Stromal cell of bone marrow (primary cell): ENCODE measurements at regions not wholly inside any gene's neighbourhood (a gene's known extent, or its start where the extent isn't known, plus 50 kb on each side); places are given as distances from the start of the nearest gene placed in this dataset.
"Not testable (repeated sequence)": the region's sequence is repeated elsewhere in the genome, so short reads cannot be mapped to it uniquely, and the experiment has no call there.

Source experiments
- DNase-seq: peaks from one replicate; pipeline ENCODE4 v3.0.0-alpha.2; 2012; ENCODE audit warnings: low read depth

DNA sequence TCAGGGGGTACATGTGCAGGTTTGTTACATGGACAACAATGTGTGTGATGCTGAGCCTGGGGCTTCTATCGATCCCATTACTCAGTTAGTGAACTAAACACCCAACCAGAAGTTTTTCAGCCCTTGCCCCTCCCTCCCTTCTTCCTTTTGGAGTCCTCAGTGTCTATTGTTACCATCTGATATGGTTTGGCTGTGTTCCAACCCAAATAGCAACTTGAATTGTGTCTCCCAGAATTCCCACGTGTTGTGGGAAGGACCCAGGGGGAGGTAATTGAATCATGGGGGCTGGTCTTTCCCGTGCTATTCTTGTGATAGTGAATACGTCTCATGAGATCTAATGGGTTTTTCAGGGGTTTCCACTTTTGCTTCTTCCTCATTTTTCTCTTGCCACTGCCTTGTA lies 186.3 kb downstream of the AEBP2 start:
- not testable (repeated sequence) for DNase-seq

DNA sequence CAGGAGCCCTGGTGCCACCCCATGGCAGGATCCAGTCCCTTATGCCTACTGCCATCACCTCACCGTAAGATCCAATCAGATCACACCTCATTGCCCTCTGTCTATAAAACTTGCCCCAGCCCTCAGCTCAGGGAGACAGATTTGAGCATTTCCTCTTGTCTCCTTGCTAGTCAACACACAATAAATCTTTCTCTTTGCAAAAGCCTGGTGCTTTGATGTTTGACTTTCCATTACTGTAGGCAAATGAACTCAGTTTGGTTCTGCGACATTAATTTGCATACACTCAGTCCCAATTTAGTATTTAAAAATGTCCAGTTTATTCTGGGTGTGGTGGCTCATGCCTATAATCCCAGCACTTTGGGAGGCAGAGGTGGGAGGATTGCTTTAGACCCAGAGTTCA lies 188.4 kb downstream of the AEBP2 start:
- no peak for DNase-seq

DNA sequence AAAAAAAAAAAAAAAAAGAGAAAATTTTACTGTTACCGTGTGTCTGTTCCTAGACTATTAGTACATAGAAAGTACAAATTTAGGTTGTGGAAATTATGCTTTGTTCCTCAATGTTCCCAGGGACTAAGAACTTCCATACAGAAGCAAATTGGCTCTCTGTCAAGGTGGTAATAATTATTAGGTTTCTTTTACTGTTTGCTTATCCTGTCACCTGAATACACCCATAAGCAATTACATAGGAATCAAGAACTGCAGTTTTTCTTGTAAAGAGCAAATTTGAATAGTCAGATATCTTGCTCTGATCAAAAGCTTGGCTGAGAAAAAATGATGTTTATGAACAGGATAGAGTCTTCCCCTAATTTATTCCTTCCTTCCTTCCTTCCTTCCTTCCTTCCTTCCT lies 191.2 kb downstream of the AEBP2 start:
- DNase-seq: no peak

DNA sequence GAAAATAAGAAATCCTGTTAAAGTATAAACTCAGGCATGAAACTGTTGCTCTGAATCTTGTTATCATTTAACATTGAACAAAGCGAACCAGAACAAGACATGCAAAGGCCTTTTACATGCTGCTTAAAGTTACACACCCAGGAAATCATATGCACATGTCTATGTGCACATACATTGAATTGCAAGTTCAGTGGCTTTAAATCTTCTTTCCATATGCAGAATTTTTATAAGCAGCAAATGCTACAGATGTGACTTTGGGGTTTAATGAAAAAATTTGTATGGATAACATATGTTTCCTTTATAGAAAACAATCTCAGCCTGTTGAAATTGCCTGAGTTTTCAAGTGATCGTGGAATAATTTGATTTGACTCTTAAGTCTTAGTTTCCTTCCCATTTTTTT lies 193.9 kb downstream of the AEBP2 start:
- no peak for DNase-seq

DNA sequence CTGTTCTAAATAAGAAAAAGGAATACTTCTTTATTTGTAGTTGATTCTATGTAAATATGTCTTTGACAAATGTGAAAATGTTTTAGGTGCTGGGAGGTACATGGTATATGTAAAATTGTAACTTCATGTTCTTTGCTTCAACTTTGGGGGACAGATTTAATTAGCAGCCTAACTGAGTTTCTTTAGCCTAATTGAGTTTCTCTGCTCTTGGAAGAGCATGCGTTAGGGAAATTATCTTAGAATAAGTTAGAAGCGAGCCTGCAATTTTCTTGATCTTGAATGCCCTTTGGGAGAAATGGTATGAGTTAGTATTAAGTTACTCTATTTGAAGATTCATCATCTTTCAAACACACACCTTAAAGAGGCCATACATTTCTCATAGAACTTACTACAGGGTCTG lies 194.3 kb downstream of the AEBP2 start:
- no peak for DNase-seq

DNA sequence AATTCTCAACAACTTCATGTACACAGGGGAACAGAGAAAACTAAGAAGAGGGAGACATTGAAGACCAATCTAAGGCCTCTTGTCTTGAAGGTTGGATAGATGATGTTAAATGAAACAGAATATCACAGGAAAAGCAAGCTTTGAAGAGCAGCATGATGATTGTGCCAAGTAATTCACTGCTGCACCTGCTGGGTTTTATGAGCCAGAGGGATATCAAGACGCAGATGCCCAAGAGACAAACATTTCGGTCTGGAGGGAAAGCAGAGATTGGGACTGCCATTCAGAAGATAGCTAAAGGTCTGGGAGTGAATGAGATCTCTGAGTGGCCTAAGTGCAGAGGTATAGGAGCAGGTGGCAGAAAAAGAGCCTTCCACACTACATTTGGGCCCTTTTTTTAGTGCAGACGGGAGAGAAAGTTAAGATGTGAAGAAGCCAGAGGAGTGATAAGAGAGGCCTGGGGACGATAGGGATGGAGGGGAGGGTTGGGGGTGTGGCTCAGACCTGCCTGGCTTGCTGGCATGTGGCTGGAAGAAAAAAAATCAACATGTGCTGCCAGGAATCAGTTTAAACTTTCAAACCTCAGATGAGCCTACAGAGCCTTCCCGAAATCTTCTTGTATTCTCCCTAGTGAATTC lies 200.6 kb downstream of the AEBP2 start:
- no peak for DNase-seq

DNA sequence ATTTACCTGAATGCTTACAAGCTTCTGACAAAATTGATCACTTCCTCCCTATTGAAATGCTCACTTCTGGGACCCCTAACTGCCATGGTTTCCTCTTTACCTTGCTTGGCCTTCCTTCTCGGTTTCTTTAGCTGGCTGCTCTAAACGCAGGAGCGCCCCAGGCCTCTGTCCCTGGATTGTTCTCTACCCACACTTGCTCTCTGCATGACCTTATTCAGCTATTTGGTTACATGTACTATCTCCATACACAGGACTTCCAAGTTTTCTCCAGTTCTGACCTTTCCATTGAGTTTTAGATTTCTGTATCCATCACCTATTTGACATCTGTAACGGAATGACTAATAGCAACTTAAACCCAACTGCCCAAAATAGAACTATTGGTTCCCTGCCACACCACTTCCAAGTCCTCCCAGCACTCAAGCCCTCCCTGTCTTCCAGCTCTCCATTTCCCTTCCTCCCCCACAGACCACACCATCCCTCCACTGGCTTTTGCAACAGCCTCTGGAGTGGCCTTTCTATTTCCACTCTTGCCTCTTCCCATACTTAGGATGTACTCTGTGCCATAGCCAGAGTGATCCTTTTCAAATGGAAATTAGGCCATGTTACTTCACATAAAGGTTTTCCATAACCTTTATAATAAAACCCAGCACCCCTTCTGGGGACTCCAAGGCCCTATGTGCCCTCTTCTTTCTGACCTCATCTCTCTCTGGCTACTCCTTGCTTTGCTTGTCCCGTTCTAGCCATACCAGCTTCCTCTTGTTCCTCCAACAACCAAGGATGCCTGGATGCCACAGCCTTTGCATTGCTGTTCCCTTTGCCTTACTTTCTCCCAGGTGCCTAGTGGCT lies 202.2 kb downstream of the AEBP2 start:
- DNase-seq: peak; percentile 43

DNA sequence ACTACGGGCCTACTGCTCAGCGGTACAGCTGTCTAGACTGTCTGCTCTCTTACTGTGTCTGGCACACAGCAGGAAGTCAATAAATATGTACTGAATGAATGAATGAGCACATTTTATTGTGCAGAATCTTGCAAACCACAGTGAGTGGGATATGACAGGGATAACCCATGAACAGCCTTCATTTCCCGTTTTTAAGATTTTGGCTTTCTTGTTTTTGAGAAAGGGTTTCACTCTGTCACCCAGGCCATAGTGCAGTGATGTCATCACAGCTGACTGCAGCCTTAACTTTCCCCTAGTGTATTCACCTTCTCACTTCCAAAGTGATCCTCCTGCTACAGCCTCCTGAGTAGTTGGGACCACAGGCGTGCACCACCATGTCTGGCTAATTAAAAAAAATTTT lies 203.1 kb downstream of the AEBP2 start:
- DNase-seq: no peak

DNA sequence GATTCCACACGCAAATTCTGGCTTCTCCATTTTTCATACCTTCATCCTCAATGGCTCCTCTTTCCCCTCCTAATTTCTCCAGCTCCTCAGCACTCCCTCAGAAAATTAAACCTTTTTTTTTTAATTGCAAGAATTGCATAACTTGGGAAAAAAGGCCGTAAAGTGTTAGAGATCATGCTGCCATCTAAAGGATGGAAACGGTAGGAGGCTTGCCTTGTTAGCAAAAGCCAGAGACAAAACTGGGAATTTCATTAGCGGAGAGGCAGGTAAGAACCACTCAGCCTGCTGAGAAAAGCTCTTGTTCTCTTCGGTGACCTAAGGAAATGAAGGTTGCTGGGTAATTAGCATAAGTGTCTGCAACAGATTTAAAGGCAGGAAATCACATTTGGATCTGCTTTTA lies 204.3 kb downstream of the AEBP2 start:
- DNase-seq: peak; percentile 36

DNA sequence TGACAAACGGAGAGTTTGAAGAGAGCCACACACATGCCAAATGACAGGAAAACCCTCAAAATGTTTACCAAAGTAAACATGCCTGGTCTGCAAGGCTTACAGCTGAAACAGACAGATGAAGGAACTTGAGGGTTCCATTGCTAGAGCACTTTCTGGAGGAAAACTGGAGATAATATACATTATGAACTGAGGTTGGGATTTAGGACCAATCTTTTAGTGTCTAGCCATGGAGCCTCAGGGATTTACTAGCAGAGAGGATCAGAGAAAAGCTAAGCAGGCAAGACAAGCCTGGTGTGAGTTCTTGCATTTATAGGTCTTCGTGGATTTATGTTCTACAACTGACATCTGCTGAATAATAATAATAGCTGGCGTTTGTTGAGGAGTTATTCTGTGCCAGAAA lies 205.3 kb downstream of the AEBP2 start:
- DNase-seq: no peak

DNA sequence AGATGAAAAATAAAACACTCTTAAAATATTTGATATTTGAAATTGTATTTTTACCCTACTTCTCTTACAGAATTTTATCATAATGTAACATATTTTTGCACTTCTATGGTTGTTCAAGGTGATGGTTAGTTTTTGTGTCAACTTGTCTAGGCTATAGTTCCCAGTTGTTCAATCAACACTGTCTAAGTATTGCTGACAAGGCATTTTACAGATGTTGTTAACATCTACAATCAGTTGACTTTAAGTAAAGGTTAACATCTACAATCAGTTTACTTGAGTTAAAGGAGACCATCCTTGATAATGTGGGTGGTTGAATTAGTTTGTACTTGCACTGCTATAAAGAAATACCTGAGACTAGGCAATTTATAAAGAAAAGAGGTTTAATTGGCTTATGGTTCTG lies 206.5 kb downstream of the AEBP2 start:
- no peak for DNase-seq

DNA sequence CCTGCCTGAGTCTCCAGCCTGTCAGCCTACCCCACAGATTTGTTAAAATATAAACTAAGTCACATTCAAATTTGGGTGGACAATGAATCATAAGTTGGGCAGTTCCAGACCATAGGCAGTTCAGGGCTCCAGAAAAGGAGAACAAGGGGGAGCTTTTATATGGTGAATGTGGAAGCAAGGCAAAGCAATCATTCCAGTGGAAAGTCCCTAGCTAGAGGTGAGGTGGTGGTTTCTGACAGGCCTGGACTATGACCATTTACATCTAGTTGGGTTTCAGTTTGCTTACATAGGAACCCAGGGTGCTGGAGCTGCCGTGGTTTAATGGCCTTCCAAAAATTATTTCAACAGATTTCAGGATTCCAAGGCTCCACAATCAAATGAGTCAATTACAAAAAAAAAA lies 207.3 kb downstream of the AEBP2 start:
- no peak for DNase-seq

DNA sequence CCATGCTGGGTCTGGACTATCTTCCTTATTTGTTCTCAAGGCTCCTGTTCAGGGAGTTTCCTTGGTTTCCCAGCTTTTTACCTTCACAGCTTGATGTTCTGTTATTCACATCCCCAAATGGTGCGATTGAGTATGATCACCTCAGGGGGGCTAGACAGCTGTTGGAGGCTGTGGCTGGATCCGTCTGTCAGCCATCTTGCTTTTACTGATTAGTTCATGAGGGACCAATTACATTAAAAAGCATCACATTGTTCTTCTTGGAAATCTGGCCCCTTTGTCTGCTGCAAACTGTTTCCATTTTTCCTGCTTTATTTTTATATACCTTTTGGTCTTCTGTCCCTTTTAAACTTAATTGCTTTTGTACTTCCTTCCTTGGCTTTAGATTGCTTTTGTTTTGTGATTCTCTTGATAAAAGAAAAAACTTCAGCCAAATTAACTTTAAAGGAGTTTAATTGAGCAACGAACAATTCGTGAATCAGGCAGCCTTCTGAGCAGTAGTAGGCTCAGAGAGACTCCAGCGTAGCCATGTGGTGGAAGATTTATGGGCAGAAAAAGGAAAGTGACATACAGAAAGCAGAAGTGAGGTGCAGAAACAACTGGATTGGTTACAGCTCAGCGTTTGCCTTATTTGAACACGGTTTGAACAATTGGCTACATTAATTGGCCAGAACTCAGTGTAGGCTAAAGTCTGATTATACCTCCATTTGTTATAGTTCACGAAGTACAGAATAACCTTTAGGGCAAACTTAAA lies 208.7 kb downstream of the AEBP2 start:
- no peak for DNase-seq

DNA sequence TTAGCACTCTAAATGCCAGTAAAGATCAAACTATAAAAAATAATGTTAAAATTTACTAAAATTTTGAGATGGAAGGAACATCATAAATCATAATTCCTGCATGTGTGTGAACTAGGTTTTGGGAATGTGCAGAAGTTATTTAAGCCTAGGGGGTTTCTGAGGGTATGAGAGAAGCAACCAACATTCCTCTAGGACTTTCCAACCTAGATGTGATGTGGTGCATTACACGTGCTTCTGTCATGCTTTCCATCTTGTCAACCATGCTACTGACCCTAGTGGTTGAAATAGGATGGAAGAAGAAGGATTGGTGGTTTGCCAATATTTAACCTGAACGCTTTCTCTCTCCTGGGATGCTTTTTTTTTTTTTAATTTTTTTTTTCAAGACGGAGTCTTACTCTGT lies 209.3 kb downstream of the AEBP2 start:
- DNase-seq: no peak

DNA sequence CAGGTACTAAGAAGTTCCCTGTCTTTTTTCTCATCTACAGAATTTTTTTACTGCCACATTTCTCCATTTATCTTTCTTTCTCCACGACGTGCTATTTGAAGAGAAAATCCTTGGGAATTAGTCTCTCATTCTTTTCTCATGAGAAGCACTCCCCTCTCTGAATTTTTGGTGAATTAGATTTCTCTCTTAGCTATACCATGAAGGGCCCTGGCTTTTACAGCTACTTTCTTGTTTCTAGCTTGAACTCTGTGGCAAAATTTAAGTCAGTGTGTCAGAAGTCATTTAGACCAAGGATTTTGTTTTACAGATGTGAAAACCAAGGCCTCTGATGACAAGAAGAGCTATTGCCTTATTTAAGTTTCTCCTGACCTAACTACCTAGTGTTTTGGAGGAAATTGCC lies 213.1 kb downstream of the AEBP2 start:
- DNase-seq: no peak

DNA sequence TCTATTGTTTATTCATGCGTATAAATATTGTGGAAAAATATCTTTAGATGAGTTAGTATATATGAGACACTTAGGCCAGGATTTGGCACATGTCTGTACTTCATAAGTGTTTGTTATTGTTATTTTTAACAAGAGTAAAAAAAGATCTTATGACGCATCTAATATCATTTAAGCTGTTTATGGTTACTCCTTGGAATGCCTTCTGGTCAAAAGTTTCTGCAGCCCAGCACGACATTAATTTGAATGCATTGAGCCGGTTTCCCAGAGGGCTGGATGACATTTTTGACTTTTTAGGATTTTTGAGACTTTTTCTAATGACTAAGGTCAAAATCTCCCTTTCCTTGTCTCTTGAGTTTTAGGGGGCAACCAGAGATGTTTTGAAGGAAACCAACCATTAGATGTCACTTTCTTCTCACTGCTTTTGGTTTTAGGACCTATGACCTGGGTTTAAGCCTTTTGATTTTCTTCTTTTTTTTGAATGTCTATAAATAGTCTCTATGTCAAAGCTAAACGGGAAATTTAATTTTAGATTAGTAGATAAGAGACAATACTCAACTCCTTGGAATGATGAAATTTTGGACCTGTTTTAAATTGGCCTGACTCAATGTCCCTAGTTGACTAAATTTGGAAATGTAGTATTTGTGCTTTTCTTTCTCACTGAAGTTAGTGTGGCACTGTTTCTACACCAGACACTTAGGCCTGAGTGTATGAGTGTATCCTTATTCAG lies 215.5 kb downstream of the AEBP2 start:
- peak; percentile 41 for DNase-seq

DNA sequence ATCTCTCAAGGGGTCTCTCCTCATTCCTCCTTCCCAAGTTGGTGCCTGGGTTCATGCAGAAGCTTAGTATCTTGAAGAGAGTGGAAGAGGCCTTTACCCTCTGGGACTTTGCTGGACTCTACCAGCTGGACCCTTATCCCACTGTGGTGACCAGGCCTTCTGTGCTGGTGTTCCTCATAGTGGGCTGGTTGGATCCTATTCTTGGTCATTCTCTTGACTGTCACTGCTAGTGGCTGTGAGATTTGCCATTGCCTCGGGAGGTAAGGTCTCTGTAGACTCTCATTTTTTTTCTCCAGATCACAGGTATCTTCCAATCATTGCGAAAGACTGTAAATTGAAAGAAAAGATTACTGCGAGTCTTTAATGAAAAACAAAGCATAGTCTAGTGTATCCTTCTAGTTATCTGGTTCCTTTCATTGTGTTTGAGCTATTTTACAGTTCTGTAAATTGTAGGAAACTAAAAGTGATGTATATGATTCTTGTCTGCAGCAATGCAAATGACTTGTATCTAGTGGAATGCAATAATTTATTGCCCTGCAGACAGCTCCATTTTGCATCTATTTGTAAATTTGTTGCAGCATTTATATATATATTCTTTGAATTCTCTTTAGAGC lies 217.9 kb downstream of the AEBP2 start:
- no peak for DNase-seq

DNA sequence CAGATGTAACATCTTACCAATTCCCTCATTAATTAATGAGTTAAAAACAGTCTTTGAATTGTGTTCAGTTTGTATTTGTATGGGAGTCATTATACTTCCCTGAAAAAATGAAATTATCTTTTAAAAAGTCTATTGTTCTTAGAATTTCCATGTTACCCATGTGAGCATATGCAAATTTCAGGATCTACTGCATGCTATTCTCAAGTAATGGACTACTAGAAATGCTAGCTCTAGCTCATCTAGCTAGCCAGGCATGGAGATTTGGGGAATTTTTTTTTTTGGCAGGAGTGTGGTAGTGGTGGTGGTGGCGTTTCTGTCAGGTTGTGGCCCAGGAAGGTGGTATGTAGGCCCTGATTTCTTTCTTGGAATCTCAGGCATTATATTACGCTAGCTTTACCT lies 218.4 kb downstream of the AEBP2 start:
- no peak for DNase-seq

DNA sequence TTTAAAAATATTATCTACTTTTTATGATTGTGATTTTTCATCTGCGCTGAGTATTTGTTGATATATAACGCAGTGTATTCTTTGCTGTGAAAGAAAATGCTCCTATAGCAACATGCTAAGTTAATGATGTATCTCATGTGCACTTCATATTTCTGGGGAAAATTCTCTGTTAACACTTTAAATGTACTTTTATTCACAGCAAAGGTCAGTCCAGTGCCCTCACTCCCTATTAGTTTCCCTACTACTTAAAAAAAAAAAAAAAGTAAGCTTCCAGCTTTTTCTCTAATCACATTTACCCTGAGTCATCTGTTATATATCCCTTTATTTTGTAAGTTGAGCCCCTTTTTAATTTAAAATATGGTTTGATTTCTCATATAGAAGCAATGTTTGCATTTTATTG lies 219.8 kb downstream of the AEBP2 start:
- no peak for DNase-seq

DNA sequence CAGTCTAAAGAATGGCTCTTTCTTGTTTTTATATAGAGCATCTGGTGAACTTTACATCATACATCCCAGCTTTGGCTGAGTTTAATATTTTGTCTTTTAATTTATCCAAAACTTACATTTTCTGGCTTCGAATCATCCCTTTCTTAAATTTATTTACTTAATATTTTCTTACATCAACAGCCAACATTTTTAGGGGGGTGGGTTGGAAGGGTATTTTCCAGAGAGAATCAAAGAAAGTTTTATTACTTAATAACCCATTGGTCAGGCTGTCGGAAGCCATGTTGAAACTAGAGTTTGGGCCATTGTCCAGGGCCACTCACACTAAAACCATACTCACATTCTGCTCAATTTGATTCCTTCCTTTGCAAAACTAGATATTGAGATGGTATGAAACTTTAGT lies 220.2 kb downstream of the AEBP2 start:
- DNase-seq: no peak

DNA sequence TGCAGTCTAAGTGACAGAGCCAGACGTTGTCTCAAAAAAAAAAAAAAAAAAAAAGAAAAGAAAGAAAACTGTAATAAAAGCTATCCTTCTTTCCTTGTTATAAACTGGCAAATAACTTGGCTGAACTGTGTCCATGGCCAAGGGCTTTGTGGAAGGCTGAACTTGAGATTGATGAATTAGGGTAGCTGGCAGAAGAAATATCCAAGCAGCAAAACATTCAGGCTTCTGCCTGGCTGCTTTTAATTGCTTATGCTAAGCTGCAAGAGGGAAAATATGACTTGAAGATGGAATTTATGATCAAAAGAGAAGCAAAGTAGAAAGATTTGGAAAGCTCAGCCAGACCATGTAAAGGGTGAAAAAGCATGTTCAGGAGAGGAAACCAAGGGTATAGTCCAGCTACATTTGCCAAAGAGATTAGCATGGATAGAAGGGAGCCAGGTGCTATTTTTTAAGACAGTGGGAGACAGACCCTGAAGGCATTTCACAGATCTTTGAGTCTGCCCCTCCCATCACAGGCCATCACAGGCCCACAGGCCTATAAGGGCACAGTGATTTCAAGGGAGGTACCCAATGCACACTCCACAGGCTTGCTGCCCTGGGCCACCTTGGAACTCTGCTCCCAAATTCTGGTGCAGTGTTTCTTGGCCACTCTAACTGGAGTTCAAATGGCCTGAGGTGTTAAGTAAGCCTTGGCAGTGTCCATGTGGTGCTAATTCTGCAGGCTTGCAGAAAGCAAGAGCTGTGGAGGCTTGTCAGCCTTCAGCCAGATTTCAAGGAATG lies 226.0 kb downstream of the AEBP2 start:
- no peak for DNase-seq
